ENCODE measurements at regions not wholly inside any gene's neighbourhood (a gene's known extent, or its start where the extent isn't known, plus 50 kb on each side); places are given as distances from the start of the nearest gene placed in this dataset.

GRCh38 chr3:107992976-107993684 lies 97.7 kb downstream of the CD47 start:
- H3K27me3 Mint-ChIP-seq (ENCODE audit: insufficient read depth), result no peaks in the 10 kb centered on the region
- DNase-seq (ENCODE audit: low spot score), result no peak
- peaks cover 5% of the 10 kb centered on the region for H3K4me1 Mint-ChIP-seq (ENCODE audit: low read depth)
- no peaks in the 10 kb centered on the region for H3K36me3 Mint-ChIP-seq (ENCODE audit: low read depth)
- no peak overlapping the region for H3K4me3 Mint-ChIP-seq
- intact Hi-C loops (cut with micrococcal nuclease), result no loop called here
- no peak overlapping the region for H3K27ac Mint-ChIP-seq
- H3K9me3 Mint-ChIP-seq, result no peaks in the 10 kb centered on the region

DNA sequence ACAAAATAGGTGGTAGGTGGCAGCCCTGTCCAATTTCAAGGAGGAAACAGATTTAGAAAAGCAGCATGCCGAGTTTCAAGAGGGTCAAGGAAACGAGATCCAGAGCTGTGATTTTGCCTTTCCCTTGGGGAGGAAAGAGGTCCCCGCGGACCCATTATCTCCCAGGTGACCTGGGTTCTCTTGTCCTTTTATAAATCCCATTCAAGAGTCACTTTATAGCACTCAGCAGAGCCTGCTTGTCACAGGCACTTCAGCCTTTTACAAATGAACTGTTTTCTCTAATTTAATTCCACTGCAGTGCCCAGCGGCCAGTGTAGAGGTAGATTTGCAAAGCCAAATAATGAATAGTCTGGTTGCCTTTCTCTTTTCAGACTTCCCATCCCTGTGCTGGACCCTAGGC lies 99.9 kb downstream of the CD47 start:
- intact Hi-C loops (cut with micrococcal nuclease), result no loop called here
- Mint-ChIP-seq H3K4me3 (no peak overlapping the region), H3K27me3 (ENCODE audit: insufficient read depth) (no peaks in the 10 kb centered on the region), H3K36me3 (ENCODE audit: low read depth) (peaks cover 1% of the 10 kb centered on the region), H3K27ac (no peak overlapping the region), H3K4me1 (ENCODE audit: low read depth) (peaks cover 24% of the 10 kb centered on the region), H3K9me3 (no peaks in the 10 kb centered on the region)
- no peak for DNase-seq (ENCODE audit: low spot score)

DNA sequence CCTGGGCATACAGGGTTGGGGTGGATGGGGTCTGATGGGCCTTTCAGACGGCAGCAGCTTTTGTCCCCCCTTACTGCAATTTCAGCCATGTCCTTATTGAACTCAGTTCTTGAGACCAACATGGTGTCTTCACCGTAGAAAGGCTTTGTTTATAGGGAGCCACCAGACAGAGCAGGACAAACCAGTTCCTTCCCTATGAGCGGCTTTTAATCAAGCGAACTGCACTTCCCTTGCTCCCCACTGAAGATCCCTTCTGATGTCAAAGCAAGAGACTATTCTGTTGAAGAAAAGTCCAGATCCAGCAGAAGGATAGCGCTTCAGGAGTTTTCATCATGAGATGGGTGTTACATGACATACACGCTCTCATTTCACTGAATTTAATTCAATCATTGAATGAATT lies 100.4 kb downstream of the CD47 start:
- H3K27me3 Mint-ChIP-seq (ENCODE audit: insufficient read depth), result no peaks in the 10 kb centered on the region
- DNase-seq (ENCODE audit: low spot score), result no peak
- peaks cover 29% of the 10 kb centered on the region for H3K4me1 Mint-ChIP-seq (ENCODE audit: low read depth)
- no peaks in the 10 kb centered on the region for H3K9me3 Mint-ChIP-seq
- intact Hi-C loops (cut with micrococcal nuclease), result no loop called here
- no peak overlapping the region for H3K4me3 Mint-ChIP-seq
- H3K27ac Mint-ChIP-seq, result no peak overlapping the region
- H3K36me3 Mint-ChIP-seq (ENCODE audit: low read depth), result peaks cover 1% of the 10 kb centered on the region

DNA sequence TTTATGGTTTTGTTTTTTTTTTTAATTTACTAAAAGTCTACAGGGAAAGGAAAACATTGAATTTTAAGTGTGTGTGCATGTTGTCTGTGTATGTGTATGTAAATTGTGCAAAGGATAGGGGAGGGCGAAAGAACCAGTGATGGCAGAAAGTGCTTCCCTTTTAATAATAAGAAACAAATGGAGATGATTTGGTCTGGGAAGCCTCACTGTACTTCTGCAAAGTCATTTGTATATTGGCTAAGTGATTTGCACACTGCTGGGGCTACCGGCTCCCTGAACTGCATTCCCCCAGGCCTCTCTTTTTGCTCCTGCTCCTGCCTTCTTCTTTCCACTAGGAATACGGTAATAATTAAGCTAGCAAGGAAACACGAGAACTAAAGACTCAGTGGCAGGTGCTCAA lies 101.2 kb downstream of the CD47 start:
- no peak overlapping the region for H3K4me3 Mint-ChIP-seq
- intact Hi-C loops (cut with micrococcal nuclease), result no loop called here
- H3K27me3 Mint-ChIP-seq (ENCODE audit: insufficient read depth), result no peaks in the 10 kb centered on the region
- peaks cover 4% of the 10 kb centered on the region for H3K36me3 Mint-ChIP-seq (ENCODE audit: low read depth)
- H3K27ac Mint-ChIP-seq, result no peak overlapping the region
- no peak for DNase-seq (ENCODE audit: low spot score)
- peaks cover 33% of the 10 kb centered on the region for H3K4me1 Mint-ChIP-seq (ENCODE audit: low read depth)
- H3K9me3 Mint-ChIP-seq, result no peaks in the 10 kb centered on the region

- no peaks in the 10 kb centered on the region for H3K27me3 Mint-ChIP-seq (ENCODE audit: insufficient read depth)
- H3K27ac Mint-ChIP-seq, result no peak overlapping the region
- H3K9me3 Mint-ChIP-seq, result no peaks in the 10 kb centered on the region
- peaks cover 33% of the 10 kb centered on the region for H3K4me1 Mint-ChIP-seq (ENCODE audit: low read depth)
- no peak overlapping the region for H3K4me3 Mint-ChIP-seq
- DNase-seq (ENCODE audit: low spot score), result no peak
- intact Hi-C loops (cut with micrococcal nuclease), result no loop called here
- H3K36me3 Mint-ChIP-seq (ENCODE audit: low read depth), result peaks cover 4% of the 10 kb centered on the region
Measured at GRCh38 chr3:107988460-107989175, 102.2 kb downstream of the CD47 start.

DNA sequence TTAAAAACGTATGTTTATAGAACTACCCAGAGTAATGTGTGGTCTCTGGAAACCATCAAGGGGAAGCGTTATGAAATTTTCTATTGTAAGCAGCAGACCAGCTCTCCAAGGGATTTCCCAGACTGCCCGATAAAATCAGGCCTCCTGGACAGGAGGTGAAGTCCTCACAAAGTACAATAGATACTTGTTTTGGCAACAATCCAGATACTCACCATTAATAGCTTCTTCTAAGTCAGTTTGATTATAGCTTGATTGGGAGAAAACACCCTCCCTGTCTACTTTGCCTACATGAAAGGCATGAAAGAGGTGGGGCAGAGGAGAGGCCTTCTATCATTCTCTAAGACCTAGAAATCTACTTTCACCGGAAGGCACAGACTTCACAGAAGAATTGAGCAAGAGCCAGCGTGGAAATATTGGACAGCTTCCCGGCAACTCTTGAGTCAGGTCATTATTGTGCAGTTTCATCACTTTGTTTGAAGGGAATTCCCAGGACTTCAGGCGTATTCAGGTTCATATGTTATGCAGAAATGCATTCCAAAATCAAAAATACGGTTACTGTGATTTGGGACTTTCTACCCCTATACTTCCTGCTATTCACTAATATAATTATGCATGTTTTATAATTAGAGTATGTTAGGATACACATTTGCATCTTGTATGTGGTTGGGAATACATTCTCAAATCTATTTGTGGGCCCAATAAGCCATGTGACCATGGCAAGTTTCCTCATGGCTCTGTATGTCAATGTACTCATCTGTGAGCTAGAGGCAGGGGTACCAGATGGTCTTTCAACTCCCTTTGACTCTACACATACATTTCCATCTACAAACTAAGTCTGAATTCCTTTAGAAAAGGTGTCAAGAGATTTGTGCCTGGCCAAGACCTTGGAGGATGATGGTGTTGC lies 103.5 kb downstream of the CD47 start:
- Mint-ChIP-seq H3K27me3 (ENCODE audit: insufficient read depth) (no peaks in the 10 kb centered on the region), H3K36me3 (ENCODE audit: low read depth) (peaks cover 4% of the 10 kb centered on the region), H3K27ac (no peak overlapping the region), H3K9me3 (no peaks in the 10 kb centered on the region), H3K4me1 (ENCODE audit: low read depth) (peaks cover 33% of the 10 kb centered on the region), H3K4me3 (no peak overlapping the region)
- intact Hi-C loops (cut with micrococcal nuclease), result no loop called here
- no peak for DNase-seq (ENCODE audit: low spot score)

DNA sequence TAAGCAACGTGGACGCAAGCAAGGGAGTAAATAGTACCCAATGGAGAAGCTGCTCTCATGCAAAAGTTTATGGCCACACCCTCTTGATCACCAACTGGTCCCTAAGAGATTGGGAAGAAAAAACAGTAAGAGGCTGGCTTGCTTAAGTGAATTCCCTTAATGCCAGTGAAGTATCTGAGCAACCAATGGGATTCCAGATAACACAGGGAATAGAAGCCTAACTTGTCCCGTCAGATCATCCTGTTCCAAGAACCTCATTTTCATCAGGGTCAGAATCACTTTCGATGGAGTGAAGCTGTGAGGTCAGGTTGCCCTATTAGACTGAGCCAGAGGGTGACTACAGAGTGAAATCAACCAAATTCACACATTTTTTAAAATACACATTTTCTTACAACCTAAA lies 104.3 kb downstream of the CD47 start:
- Mint-ChIP-seq H3K27ac (no peak overlapping the region), H3K4me1 (ENCODE audit: low read depth) (peaks cover 33% of the 10 kb centered on the region), H3K27me3 (ENCODE audit: insufficient read depth) (no peaks in the 10 kb centered on the region), H3K9me3 (no peaks in the 10 kb centered on the region), H3K4me3 (no peak overlapping the region), H3K36me3 (ENCODE audit: low read depth) (peaks cover 4% of the 10 kb centered on the region)
- intact Hi-C loops (cut with micrococcal nuclease), result no loop called here
- no peak for DNase-seq (ENCODE audit: low spot score)

GRCh38 chr3:107985496-107985895 lies 105.3 kb downstream of the CD47 start:
- Mint-ChIP-seq H3K4me1 (ENCODE audit: low read depth) (peaks cover 33% of the 10 kb centered on the region), H3K27ac (peak overlapping the region; percentile 31), H3K4me3 (peak overlapping the region; percentile 51), H3K27me3 (ENCODE audit: insufficient read depth) (no peaks in the 10 kb centered on the region), H3K9me3 (no peaks in the 10 kb centered on the region), H3K36me3 (ENCODE audit: low read depth) (peaks cover 4% of the 10 kb centered on the region)
- intact Hi-C loops (cut with micrococcal nuclease), result no loop called here
- no peak for DNase-seq (ENCODE audit: low spot score)

GRCh38 chr3:107983247-107983646 lies 107.6 kb downstream of the CD47 start:
- no peak overlapping the region for H3K4me3 Mint-ChIP-seq
- DNase-seq (ENCODE audit: low spot score), result no peak
- intact Hi-C loops (cut with micrococcal nuclease), result loop anchor here (5.0 kb wide), 1 partner anchor 41 kb away; no protein-coding TSS in a partner anchor
- no peaks in the 10 kb centered on the region for H3K27me3 Mint-ChIP-seq (ENCODE audit: insufficient read depth)
- H3K9me3 Mint-ChIP-seq, result no peaks in the 10 kb centered on the region
- H3K36me3 Mint-ChIP-seq (ENCODE audit: low read depth), result peaks cover 4% of the 10 kb centered on the region
- no peak overlapping the region for H3K27ac Mint-ChIP-seq
- peaks cover 42% of the 10 kb centered on the region for H3K4me1 Mint-ChIP-seq (ENCODE audit: low read depth)

DNA sequence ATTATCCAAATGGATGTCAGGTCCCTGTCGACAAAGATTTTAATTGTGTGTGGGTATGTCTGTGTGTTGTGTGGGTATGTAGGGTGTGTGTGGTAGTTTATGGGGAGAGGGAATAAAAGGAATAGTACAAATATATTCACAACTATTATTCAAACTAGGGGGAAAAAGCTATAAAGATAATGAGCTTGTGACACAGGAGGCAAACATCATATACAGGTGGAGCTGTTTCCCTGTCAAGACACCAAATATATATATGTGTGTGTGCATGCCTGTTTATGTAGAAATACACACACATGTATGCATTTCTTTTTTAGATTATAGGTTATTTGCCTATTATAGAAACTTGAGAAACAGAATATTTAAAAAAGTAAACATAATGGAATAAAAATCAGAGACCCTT lies 108.7 kb downstream of the CD47 start:
- Mint-ChIP-seq H3K36me3 (ENCODE audit: low read depth) (peaks cover 4% of the 10 kb centered on the region), H3K27ac (no peak overlapping the region), H3K4me3 (no peak overlapping the region), H3K9me3 (no peaks in the 10 kb centered on the region), H3K4me1 (ENCODE audit: low read depth) (peaks cover 37% of the 10 kb centered on the region), H3K27me3 (ENCODE audit: insufficient read depth) (no peaks in the 10 kb centered on the region)
- intact Hi-C loops (cut with micrococcal nuclease), result loop anchor here (5.0 kb wide), 1 partner anchor 40 kb away; no protein-coding TSS in a partner anchor
- no peak for DNase-seq (ENCODE audit: low spot score)

GRCh38 chr3:107981471-107982111 lies 109.2 kb downstream of the CD47 start:
- Mint-ChIP-seq H3K4me1 (ENCODE audit: low read depth) (peaks cover 32% of the 10 kb centered on the region), H3K9me3 (no peaks in the 10 kb centered on the region), H3K27me3 (ENCODE audit: insufficient read depth) (no peaks in the 10 kb centered on the region), H3K36me3 (ENCODE audit: low read depth) (peaks cover 3% of the 10 kb centered on the region), H3K27ac (no peak overlapping the region), H3K4me3 (no peak overlapping the region)
- no peak for DNase-seq (ENCODE audit: low spot score)
- intact Hi-C loops (cut with micrococcal nuclease), result loop anchor here (5.0 kb wide), 1 partner anchor 39 kb away; no protein-coding TSS in a partner anchor

- intact Hi-C loops (cut with micrococcal nuclease), result no loop called here
- no peaks in the 10 kb centered on the region for H3K36me3 Mint-ChIP-seq (ENCODE audit: low read depth)
- H3K9me3 Mint-ChIP-seq, result no peaks in the 10 kb centered on the region
- peaks cover 26% of the 10 kb centered on the region for H3K4me1 Mint-ChIP-seq (ENCODE audit: low read depth)
- no peaks in the 10 kb centered on the region for H3K27me3 Mint-ChIP-seq (ENCODE audit: insufficient read depth)
- DNase-seq (ENCODE audit: low spot score), result no peak
- no peak overlapping the region for H3K27ac Mint-ChIP-seq
- H3K4me3 Mint-ChIP-seq, result no peak overlapping the region
Measured at GRCh38 chr3:107979538-107979937, 111.3 kb downstream of the CD47 start.
